ENCODE measurements at regions not wholly inside any gene's neighbourhood (a gene's known extent, or its start where the extent isn't known, plus 50 kb on each side); places are given as distances from the start of the nearest gene placed in this dataset.

DNA sequence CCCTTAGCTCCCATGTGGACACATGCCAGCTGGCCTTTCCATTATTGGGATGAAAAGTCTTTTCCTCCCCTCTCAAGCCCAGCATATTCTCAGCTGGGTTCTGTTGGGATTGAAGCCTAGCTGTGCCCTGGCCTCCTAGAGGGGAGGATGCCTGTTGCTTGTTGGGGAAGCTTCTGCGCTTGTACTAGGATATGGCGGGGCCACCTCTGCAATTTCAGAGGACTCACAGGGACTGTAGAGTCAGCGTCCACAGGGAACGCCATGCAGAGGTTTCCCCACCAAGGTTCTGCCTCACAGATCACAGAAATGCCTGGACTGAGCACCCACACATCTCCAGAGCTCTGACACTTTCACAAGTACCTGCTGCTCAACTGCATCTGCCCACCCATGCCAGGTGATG is 288.7 kb upstream of the FOXQ1 start:
- Histone ChIP-seq H4K20me1 (ENCODE audit: control insufficient read depth, extremely low read depth, insufficient read depth, low read length) (no peaks in the 10 kb centered on the region), H3K36me3 (ENCODE audit: control insufficient read depth, insufficient read depth, low read length) (no peaks in the 10 kb centered on the region), H3K9ac (ENCODE audit: insufficient read depth, low read length) (no peak overlapping the region), H3K27ac (ENCODE audit: insufficient read depth, low read length) (no peak overlapping the region), H3K4me2 (ENCODE audit: extremely low read depth, insufficient read depth, low read length) (no peak overlapping the region), H3K27me3 (ENCODE audit: control insufficient read depth, insufficient read depth, low read length) (no peaks in the 10 kb centered on the region), H2AFZ (ENCODE audit: low read length) (no peak overlapping the region), H3K4me3 (replicated peaks in 1 of 4; ENCODE audit: control extremely low read depth in 1 of 4, insufficient read depth in 1 of 4, low read depth in 3 of 4, low read length in 4 of 4) (no peak overlapping the region), H3K79me2 (ENCODE audit: control insufficient read depth, insufficient read depth, low read length) (no peaks in the 10 kb centered on the region), H3K9me3 (ENCODE audit: control insufficient read depth, insufficient read depth, low read depth, low read length) (no peaks in the 10 kb centered on the region), H3K4me1 (ENCODE audit: control insufficient read depth, extremely low read depth, insufficient read depth, low read length) (peaks cover 22% of the 10 kb centered on the region)
- no peak for DNase-seq (ENCODE audit: low read depth in 2 of 2)
- no peak for TF ChIP-seq EZH2 (IDR thresholded peaks at IDR 0.05; ENCODE audit: low read length, missing control alignments)

- Histone ChIP-seq H3K79me2 (ENCODE audit: control insufficient read depth, insufficient read depth, low read length) (no peaks in the 10 kb centered on the region), H3K4me3 (replicated peaks in 1 of 4; ENCODE audit: control extremely low read depth in 1 of 4, insufficient read depth in 1 of 4, low read depth in 3 of 4, low read length in 4 of 4) (no peak overlapping the region), H3K4me2 (ENCODE audit: extremely low read depth, insufficient read depth, low read length) (no peak overlapping the region), H3K27ac (ENCODE audit: insufficient read depth, low read length) (no peak overlapping the region), H3K27me3 (ENCODE audit: control insufficient read depth, insufficient read depth, low read length) (no peaks in the 10 kb centered on the region), H4K20me1 (ENCODE audit: control insufficient read depth, extremely low read depth, insufficient read depth, low read length) (no peaks in the 10 kb centered on the region), H3K9me3 (ENCODE audit: control insufficient read depth, insufficient read depth, low read depth, low read length) (no peaks in the 10 kb centered on the region), H3K4me1 (ENCODE audit: control insufficient read depth, extremely low read depth, insufficient read depth, low read length) (peaks cover 22% of the 10 kb centered on the region), H3K36me3 (ENCODE audit: control insufficient read depth, insufficient read depth, low read length) (no peaks in the 10 kb centered on the region), H3K9ac (ENCODE audit: insufficient read depth, low read length) (no peak overlapping the region), H2AFZ (ENCODE audit: low read length) (no peak overlapping the region)
- DNase-seq (ENCODE audit: low read depth in 2 of 2), result no peak
- TF ChIP-seq, protein P1, sequence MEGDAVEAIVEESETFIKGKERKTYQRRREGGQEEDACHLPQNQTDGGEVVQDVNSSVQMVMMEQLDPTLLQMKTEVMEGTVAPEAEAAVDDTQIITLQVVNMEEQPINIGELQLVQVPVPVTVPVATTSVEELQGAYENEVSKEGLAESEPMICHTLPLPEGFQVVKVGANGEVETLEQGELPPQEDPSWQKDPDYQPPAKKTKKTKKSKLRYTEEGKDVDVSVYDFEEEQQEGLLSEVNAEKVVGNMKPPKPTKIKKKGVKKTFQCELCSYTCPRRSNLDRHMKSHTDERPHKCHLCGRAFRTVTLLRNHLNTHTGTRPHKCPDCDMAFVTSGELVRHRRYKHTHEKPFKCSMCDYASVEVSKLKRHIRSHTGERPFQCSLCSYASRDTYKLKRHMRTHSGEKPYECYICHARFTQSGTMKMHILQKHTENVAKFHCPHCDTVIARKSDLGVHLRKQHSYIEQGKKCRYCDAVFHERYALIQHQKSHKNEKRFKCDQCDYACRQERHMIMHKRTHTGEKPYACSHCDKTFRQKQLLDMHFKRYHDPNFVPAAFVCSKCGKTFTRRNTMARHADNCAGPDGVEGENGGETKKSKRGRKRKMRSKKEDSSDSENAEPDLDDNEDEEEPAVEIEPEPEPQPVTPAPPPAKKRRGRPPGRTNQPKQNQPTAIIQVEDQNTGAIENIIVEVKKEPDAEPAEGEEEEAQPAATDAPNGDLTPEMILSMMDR (conservative IDR thresholded peaks at IDR 0.05 in 1 of 2, IDR thresholded peaks at IDR 0.05 in 1 of 2; ENCODE audit: low read depth in 1 of 2, low read length in 2 of 2), result no peak
- TF ChIP-seq EZH2 (IDR thresholded peaks at IDR 0.05; ENCODE audit: low read length, missing control alignments), result no peak
Measured at GRCh38 chr6:1022719-1023118, 289.2 kb upstream of the FOXQ1 start.

- Histone ChIP-seq H4K20me1 (ENCODE audit: control insufficient read depth, extremely low read depth, insufficient read depth, low read length) (no peaks in the 10 kb centered on the region), H3K4me3 (replicated peaks in 1 of 4; ENCODE audit: control extremely low read depth in 1 of 4, insufficient read depth in 1 of 4, low read depth in 3 of 4, low read length in 4 of 4) (no peak overlapping the region), H3K4me2 (ENCODE audit: extremely low read depth, insufficient read depth, low read length) (no peak overlapping the region), H3K4me1 (ENCODE audit: control insufficient read depth, extremely low read depth, insufficient read depth, low read length) (peaks cover 11% of the 10 kb centered on the region), H3K36me3 (ENCODE audit: control insufficient read depth, insufficient read depth, low read length) (no peaks in the 10 kb centered on the region), H3K27me3 (ENCODE audit: control insufficient read depth, insufficient read depth, low read length) (no peaks in the 10 kb centered on the region), H3K9me3 (ENCODE audit: control insufficient read depth, insufficient read depth, low read depth, low read length) (no peaks in the 10 kb centered on the region), H3K9ac (ENCODE audit: insufficient read depth, low read length) (no peak overlapping the region), H2AFZ (ENCODE audit: low read length) (no peak overlapping the region), H3K79me2 (ENCODE audit: control insufficient read depth, insufficient read depth, low read length) (no peaks in the 10 kb centered on the region), H3K27ac (ENCODE audit: insufficient read depth, low read length) (no peak overlapping the region)
- TF ChIP-seq, protein P1 (conservative IDR thresholded peaks at IDR 0.05 in 1 of 2, IDR thresholded peaks at IDR 0.05 in 1 of 2; ENCODE audit: low read depth in 1 of 2, low read length in 2 of 2), result no peak
- no peak for TF ChIP-seq EZH2 (IDR thresholded peaks at IDR 0.05; ENCODE audit: low read length, missing control alignments)
- no peak for DNase-seq (ENCODE audit: low read depth in 2 of 2)
Measured at GRCh38 chr6:1020837-1021236, 291.1 kb upstream of the FOXQ1 start.
